HG03095 (cell line): ENCODE measurements at regions not wholly inside any gene's neighbourhood (a gene's known extent, or its start where the extent isn't known, plus 50 kb on each side); places are given as distances from the start of the nearest gene placed in this dataset.
"Not testable (repeated sequence)": the region's sequence is repeated elsewhere in the genome, so short reads cannot be mapped to it uniquely, and the experiment has no call there.

Experiments
- ATAC-seq: cut with Tn5 transposase; IDR thresholded peaks from one replicate; pipeline ENCODE4 v1.9.1; 2021; ENCODE audit warnings: moderate library complexity; ENCODE audit not compliant: unreplicated experiment

DNA sequence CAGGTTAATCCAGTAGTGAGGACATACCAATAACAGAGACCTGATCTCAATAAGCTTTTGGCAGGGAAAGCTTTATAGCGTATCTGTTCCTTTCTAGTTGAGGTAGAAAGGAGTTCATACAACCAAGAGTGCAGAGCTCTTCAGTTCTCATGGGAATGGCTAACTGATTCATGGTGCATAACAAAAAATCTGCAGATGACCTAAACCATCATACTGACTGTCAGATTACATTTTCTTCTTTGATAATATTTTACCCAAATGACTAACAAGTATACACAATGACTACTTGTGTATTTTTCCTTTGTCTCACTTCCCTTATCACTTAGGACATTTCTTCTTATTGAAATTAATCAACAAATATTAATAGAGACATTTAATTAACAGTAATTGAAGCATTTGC is 140.0 kb upstream of the SERTAD2 start:
- no peak for ATAC-seq

DNA sequence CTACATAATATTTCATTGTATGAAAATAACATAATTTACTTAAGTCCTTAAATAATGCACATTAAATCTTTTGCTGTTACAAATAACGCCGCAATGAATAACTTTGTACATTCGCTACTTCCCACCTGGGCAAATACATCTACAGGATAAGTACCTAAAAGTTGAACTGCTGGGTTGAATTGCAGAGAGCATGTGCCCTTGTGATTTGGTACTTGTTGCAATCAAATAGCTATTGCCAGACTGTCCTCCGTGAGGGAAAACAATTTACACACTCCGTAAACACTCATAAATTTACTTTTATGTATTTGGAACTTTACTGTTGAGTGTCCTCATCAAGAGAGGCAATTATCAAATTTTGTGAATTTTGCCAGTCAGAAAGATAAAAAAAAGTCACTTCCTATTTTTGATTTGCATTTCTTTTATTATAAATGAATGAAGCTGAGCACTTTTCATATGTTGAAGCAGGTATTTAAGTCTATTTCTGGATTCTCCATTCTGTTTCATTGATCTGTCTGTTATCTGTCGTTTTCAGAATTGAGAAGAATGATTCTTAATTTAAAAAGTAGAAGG is 140.8 kb upstream of the SERTAD2 start:
- no peak for ATAC-seq

DNA sequence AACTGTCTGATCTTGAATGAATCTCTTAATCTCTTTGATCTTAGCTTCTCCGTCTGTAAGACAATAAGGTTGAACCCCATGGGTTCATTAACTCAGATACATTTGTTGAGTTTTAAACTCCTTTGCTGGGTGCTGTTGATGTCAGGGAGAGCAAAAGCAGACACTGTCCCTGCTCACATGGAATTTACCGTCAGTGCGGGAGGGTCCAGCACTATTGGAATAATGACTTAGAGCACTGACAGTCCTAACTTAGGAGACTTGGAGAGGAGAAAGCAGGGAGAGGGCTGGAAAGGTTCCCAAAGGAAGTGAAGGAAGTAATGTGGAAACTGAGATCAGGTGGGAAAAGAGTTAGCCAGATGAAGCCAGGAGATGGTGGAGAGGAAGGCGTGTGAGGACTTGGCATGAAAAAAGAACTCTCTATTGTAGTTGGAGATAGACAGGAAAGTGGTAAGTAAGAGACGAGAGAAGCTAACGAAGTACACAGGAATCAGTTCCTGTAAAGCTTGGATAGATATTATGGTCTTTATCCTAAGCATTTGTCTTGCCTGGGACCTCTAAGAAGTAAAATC is 141.4 kb upstream of the SERTAD2 start:
- ATAC-seq: no peak

DNA sequence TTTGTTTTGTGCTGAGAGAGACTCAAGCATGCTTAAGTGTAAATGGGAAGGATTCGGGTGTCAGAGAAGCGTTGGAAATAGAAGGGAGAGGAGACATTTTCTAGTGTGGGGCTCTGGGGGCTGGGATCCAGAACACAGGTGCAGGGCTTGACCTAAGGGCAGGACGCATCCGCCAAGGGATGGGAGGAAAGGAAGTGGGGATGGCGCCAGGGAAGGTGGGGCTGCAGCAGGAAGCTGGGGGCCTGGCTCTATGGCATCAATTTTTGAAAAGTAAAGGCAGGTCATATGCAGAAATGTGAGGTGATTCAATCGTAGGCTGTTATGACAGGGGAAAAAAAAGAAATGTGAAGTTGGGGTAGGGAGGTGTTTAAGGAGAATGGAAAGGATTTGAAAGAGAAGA is 143.2 kb upstream of the SERTAD2 start:
- ATAC-seq: no peak

DNA sequence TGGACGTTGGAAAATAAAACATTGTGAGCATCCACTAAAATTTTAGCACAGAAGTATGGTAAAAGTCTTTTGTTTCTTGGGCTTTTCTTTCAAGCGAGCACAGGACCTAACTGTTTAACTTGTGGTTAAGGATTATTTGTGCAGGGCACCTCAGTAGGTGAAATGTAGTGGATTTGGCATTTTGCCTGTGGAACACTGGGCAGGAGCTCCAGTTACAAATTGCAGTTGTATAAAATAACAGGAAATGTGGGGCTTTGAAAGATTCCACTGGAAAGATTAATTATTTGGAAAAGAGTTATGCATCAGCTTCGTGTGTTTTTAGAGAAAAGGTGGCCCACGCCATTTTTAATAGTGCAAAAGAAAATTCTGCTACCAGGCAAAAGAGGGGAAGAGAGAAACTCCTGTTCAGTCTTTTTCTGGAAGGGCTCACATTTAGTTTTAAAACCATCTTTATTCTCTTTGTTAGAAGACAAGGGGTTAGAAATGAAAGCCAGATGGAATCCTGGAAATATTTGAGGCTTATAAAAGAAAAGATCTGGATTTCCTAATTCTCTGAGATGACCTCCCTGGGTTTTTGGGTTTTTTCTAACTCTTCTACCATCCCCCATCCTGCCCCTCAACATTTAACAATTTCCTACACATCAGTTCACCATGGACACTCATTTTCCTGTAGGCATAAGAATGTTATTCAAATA is 144.3 kb upstream of the SERTAD2 start:
- no peak for ATAC-seq

DNA sequence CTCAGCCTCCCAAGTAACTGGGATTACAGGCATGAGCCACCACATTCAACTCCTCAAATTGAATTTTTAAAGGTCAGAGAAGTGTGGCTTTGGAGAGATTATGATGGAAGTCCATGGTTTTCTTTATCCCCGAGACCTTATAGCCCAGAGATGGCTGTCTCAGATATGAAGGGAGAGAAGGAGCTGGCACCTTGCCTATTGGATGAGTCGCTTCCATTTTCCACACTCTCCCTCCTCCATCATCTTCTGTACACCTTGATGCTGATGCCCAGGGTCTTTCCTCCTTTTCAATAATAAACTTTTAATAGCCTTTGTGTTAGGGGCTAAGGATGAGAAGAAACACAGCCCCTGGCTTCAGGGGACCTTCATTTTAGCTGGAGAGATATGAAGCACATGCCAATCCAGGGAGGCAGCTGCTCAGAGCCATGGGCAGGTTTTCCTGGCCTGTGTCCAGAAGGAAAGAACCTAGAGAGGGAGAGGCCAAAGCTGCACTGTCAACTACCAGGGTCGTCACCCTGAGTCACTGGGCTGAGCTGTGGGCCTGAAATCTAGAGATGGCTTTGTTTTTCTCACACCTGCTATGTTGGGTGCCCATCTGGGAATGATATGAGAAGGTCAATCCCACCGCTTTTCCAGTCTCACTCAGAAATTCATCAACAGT is 146.0 kb upstream of the SERTAD2 start:
- no peak for ATAC-seq

DNA sequence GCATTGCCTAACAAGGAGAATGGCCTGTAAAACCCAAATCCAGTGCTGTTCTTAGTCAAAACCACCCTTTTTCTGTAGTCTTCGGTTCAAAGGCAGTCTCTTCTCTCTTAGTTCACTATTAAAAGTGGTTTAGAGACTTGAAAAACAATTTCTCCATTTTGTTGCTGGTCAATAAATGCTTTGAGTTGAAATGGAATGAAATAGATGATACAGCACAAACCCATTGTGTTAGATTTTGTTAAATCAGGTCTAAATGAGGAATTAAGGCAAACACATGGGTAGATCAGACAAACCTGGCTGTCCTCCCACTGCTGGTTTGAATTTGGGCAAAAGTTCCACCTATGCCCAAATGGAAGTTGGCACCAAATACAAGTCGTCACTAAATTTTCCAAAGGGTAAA is 150.1 kb upstream of the SERTAD2 start:
- ATAC-seq: no peak

DNA sequence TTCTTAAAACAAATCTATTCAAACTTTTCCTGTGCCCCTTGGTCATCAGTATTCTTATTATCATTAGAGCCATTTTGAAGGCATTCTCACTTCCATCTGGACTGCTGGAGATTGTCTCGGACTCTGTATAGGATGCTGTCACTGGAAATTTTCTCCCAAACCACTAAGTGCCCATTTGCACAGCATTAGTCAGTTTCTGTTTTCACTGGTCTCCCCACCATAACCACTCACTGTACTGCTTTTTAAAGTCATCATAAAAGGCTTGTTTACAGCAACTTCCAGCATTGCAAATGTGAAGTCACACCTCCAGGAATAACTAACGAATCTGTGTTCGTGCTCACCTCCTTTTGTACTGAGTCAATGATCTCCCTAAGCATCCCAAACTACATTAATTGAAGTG is 150.9 kb upstream of the SERTAD2 start:
- ATAC-seq: no peak

DNA sequence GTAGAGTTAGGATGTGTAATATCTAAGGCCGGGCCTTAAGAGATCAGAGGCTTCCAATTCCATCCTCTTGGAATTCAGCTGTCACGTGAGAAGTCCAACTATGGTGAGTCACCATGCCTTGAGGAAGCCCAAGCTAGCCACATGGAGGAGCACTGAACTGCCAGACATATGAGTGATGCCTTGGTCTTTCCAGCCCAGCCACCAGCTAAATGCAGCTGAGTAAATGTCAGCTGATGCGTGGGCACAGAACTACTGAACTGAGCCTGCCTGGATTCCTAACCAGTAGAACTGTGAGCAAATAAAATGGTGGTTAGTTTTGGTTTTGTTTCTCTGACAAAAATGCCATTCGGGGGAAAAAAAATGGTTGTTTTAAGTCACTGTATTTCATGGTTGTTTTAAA is 153.7 kb upstream of the SERTAD2 start:
- ATAC-seq: no peak

DNA sequence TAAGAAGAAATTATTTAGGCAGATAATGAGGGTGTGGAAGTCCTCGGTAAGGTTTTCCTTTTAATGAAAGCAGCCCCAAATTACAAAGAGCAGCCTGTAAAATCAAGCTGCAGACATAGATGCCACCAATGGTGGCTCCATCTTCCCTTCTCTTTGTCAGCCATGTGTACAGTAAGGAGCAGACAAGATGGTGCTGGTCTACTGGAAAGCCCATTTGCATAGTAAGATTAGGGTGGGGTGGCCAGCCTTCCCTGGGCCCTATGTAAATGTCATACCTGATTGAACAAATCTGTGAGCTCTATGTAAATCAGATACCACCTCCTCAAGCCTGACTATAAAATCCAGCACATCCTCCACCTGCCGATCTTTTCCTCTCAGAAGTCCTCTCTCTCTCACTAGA is 154.4 kb upstream of the SERTAD2 start:
- ATAC-seq: no peak

DNA sequence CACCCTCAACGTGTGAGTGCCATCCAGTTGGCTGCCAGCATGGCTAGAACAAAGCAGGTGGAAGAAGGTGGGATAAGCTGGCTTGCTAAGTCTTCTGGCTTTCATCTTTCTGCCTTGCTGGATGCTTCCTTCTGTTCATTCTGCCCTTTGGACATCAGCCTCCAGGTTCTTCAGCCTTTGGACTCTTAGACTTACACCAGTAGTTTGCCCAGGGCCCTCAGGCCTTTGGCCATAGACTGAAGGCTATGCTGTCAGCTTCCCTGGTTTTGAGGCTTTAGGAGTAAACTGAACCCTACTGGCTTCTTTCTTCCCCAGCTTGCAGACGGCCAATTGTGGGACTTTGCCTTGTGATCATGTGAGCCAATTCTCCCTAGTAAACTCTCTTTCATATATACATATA is 155.0 kb upstream of the SERTAD2 start:
- no peak for ATAC-seq

DNA sequence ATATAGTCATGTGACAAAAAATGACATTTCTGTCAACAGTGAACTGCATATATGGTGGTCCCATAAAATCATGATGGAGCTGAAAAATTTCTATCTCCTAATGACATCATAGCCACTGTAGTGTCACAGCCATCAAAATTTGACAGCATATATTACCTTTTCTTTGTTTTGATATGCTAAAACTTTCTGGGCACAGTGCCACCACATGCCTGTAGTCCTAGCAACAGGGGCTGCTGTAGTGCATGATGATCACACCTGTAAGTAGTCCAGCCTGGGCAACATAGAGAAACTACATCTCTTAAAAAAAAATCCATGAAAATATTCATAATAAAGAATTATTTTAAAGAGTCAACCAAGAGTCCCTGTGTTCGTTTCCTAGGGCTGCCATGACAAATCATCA is 155.5 kb upstream of the SERTAD2 start:
- no peak for ATAC-seq

DNA sequence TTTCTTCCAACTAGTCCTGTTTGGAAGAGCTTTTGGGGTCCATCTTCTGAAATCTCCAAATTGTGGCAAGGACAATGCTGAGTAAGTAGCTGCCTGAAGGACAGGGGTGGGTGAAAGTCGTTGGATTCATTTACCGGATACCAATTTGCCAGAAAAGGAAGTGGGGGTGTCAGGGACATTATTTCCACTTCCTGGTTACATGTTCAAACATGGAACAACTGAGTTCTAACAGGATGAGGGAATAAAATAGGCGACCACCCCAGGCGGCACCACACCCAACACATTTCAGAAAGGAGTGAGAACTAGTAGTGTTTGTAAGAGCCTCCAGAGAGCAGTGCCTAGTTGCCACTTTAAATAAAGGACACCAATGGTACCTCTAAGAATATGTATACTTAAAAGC is 158.6 kb upstream of the SERTAD2 start:
- no peak for ATAC-seq

DNA sequence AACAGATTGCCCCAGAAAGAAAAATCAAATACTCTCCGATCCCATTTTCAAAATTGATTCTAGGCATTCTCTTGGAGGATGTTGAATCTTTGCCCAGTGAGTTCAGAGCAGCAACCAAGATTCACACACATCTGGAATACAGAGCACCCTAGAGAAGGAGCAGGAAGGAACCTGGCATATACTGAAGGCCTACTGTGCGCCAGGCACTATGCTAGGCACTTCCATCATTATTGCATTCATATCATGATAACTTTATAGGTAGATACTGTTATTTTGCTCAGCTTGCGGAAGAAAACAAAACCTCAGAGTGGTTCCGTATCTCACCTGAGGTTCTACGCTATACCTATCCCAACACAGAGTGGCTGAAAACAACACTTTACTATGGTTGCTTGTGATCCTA is 160.3 kb upstream of the SERTAD2 start:
- ATAC-seq: no peak

DNA sequence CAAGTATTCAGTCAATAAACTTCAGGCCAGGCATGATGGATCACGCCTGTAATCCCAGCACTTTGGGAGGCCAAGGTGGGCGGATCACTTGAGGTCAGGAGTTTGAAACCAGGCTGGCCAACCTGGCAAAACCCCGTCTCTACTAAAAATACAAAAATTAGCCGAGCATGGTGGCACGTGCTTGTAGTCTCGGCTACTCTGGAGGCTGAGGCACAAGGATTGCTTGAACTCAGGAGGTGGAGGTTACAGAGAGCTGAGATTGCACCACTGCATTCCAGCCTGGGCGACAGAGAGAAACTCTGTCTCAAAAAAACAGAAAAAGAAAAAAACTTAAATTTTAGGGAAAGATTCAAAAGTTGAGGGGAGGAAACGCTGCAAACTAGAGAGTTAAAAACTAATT is 162.8 kb upstream of the SERTAD2 start:
- not testable (repeated sequence) for ATAC-seq

DNA sequence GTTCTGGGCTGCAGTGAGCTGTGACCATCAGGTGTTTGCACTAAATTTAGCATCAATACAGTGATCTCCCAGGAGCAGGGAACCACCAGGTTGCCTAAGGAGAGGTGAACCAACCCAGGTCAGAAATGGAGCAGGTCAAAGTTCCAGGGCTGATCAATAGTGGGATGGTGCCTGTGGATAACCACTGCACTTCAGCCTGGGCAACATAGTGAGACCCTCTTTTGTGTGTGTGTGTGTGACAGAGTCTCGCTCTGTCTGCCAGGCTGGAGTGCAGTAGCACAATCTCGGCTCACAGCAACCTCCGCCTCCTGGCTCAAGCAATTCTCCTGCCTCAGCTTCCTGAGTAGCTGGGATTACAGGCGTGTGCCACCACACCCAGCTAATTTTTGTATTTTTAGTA is 163.7 kb upstream of the SERTAD2 start:
- no peak for ATAC-seq

DNA sequence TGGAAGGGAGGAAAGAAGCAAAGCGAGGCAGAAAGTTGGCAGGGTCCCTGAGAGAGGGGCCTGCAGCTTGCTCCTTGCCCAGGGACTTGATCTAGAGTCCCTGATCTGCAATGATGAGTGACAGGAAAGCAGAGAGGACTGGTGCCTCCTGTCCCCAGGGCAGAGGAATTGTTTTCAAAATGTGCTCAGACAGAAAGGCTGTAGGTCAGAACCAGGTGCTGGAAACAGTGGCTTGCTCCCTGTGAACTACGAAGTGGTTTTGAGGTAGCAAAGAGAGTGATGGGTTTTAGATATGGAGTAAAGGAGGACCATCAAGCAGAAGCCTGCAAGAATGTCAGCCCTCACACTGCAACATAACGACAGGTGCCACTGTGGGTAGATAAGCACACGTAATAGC is 164.9 kb upstream of the SERTAD2 start:
- no peak for ATAC-seq

DNA sequence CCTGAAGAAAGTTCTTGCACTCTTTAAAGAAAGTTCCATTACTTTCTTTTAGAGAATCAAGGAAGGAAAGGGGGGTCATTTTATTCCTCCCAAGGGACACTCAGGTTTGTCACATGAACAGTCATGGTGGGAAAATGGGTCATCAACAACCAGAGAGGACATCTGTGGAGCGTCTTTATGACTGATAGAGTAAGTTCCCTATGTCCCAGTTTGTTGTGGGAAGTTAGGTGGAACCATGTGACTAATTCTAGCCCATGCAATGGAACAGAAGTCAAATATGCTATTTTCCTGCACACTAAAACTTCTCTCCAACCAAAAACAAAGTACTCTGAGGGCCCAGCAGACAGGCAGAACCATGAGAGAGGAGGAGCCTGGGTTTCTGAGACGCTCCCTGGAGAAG is 165.6 kb upstream of the SERTAD2 start:
- ATAC-seq: no peak

DNA sequence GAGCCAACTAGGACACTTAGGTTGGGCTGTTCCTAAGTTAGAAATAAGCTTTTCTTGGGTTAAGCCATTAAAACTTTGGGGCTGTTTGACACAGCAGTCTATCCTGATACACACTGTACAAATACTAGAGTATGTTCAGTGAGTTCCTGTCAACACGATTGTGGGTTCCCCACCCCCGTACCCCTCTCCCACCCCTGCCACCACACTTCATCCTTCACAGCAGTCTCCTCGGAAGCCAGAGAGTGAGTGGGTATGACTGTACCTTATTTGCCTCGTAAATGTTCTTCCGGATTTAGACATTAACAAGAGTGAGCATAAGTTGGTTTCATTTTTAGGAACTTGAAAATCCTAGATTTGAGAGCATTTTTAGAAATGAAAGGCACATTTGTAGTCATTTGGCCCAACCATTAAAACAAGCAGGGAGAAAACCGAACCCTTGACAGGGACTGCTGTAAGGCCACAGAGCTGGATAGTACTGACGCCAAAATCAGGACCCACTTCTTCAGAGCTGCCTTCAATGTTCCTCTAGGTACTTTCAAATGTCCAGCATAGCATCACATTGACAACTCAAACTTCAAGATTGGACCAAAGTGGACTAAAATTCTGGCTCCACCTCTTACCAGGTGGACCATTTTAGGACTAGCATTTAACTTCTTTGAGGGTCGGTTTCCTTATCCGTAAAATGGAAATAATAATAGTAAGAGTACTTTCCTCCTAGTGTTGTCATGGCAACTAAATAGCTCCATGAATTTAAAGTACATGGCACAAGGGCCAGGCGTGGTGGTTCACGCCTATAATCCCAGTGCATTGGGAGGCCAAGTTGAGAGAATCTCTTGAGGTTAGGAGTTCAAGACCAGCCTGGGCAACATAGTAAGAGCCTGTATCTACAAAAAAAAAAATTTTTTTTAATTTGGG is 166.3 kb upstream of the SERTAD2 start:
- peak; percentile 90 for ATAC-seq

DNA sequence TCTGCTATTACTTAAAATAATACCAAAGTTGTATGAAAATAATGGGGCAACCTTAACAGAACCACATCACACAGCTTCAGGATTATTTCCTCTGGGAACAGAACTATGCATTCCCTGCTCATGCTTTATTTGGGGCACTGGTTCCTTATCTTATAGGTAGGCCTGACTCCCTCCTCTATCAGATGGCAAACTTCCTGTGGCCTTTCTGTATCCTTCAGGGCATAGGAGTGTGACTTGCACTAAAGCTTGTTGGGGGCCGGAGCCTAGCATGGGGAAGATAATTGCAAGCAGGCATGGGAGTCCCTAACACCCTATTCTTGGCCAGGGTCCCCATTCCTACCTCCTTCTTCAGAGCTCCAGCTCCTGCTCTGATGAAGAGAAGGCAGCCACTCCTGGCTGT is 167.2 kb upstream of the SERTAD2 start:
- ATAC-seq: no peak

DNA sequence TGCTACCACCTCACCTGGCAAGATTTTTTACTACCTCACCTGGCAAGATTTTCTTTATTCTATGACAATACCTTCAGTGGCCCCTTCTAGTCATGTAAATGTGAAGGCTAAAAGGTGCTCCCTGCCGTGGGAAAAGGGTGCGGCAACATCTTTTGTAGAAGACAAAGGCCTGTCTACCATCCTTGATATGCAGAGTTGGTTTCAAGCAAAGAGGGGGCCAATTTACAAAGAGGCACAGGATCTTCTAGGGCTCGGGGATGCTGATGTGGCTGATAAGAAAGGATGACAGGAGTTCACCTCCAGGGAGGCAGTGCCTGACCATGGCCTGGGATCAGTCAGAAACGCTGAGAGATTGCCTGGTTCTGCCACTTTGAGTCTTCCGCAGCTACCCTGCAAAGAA is 165.4 kb upstream of the SLC1A4 start:
- no peak for ATAC-seq
